GM18519 (cell line): ENCODE measurements at regions not wholly inside any gene's neighbourhood (a gene's known extent, or its start where the extent isn't known, plus 50 kb on each side); places are given as distances from the start of the nearest gene placed in this dataset.
"Not testable (repeated sequence)": the region's sequence is repeated elsewhere in the genome, so short reads cannot be mapped to it uniquely, and the experiment has no call there.

Experiments used
- ATAC-seq: cut with Tn5 transposase; IDR thresholded peaks from one replicate; pipeline ENCODE4 v1.9.1; 2021; ENCODE audit warnings: mild to moderate bottlenecking, moderate library complexity; ENCODE audit not compliant: unreplicated experiment, low FRiP score

- no peak for ATAC-seq
These were observed 1427.7 kb upstream of the C9orf72 start for GRCh38 chr9:29001006-29001405.

- no peak for ATAC-seq
These were observed 1431.7 kb upstream of the C9orf72 start for GRCh38 chr9:29004988-29005387.

GRCh38 chr9:29006628-29007027, 1433.3 kb upstream of the C9orf72 start:
- no peak for ATAC-seq

- no peak for ATAC-seq
These were observed 1439.6 kb upstream of the C9orf72 start for GRCh38 chr9:29012911-29013310.

GRCh38 chr9:29021632-29022031, 1448.4 kb upstream of the C9orf72 start:
- no peak for ATAC-seq

- ATAC-seq, result no peak
These were observed 1465.1 kb upstream of the C9orf72 start for GRCh38 chr9:29038332-29038731.

DNA sequence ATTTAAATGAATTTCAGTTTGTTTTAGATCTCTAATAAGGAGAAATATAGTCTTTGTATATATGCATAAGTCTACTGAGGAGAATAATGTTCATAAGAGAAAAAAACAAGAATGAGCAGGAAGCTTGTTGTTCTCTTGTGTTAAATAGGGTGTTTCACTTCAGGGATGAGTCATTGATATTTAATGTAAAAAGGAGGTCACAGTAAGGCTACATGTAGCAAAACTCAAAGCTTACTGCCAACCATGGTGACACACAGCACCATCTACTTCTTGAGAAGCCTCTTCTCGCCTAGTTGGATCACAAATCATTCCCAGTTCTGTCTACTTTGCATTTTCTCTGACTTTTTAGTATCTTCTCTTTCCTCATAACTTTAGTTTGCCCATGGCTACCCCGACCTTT, 1466.0 kb upstream of the C9orf72 start:
- no peak for ATAC-seq

DNA sequence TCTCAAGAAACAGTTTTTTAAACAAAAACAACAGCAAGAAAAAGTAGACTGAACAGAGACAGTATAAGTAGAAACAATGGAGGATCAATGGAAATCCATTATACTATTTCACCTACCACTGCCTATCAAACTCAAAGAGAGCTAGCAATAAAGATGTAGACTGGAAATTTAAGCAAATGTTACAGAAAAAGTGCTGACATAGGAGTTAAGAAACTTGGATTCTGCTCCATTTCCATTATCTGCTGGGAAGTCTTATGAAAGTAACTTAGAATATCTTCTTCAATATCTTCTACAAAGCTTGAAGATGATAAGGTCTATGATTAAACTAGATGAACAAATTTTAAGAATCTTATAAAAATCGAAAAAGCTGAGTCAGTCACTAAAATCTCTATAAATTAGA, 1469.8 kb upstream of the C9orf72 start:
- ATAC-seq, result no peak

- no peak for ATAC-seq
These were observed 1471.7 kb upstream of the C9orf72 start for GRCh38 chr9:29044959-29045358.

GRCh38 chr9:29060041-29060440, 1486.8 kb upstream of the C9orf72 start:
- no peak for ATAC-seq

DNA sequence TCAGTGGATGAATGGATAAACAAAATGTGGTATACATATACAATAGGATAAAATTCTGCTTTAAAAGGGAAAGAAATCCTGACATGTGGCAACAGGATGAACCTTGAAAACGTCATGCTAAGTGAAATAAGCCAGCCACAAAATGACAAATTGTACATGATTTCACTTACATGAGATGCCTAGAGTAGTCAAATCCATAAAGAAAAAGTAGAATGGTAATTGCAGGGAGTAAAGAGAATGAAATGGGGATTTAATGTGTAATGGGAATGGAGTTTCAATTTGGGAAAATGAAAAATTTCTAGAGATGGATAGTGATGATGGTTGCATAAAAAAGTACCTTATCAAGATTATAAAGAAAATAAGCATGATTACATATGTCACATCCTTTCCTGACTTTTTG, 1489.2 kb upstream of the C9orf72 start:
- ATAC-seq, result no peak

DNA sequence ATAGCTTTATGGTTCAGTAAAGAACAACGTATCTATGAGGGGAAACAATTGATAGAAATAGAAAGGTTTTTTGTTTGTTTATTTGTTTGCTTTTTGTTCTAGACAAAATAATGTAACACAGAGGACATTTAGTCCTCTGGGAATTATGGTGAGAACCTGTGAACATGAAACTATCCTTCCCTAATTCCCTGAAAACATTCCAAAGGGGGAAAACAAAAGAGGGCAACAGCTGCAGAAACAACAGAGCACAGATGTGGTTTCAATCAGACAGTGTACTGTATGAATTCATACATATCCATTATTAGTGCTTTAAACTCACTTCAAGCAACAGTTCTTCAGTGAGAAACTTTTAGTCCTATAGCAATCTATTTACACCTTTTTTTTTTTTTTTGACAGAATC, 1489.8 kb upstream of the C9orf72 start:
- no peak for ATAC-seq

- no peak for ATAC-seq
These were observed 1492.9 kb upstream of the C9orf72 start for GRCh38 chr9:29066141-29066640.

GRCh38 chr9:29068461-29068860, 1495.2 kb upstream of the C9orf72 start:
- ATAC-seq, result no peak

DNA sequence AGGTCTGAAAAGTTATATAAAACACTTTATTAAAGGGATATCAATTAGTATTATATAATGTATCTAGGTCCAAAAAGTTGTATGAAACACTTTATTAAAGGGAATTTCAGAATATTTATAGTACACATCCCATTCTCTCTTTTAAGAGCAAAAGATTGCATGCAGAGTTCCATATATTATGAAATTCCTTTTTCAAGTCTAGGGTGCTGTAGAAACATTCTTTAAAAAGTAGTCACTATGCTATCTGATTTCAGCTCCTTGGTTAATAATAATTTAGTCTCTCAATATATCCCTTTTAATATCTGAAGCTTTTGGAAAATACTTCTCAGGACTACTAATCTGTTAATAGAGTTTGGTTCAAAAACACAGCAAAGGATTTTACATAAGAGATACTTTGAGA, 1496.1 kb upstream of the C9orf72 start:
- ATAC-seq, result no peak

DNA sequence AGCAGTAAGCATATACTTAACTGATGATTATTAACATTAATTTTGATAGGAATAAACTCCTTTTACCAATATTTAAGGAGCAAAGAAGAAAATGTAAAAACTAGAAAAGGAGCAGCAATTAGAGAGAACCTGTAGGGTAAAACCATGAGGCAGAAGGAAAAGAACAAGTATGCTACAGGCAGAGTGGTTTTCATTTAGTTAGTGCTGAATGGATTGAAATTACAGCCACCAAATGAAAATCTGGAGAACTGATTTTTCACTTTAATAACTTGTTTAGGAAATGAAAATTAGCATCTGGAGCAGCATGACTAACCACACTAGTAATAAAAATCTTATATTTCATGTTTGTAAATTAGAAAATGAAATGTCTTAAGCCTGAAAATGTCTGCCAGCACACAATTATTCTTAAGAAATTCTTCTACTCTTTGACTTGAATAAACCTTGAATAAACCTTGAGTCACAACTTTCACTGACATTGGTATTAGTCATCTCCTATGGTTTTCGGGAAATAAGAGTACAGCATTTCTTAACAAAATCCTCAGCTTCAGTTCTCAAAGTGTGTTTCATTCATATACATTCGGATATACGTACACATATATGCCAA, 1504.9 kb upstream of the C9orf72 start:
- ATAC-seq, result no peak

GRCh38 chr9:29100762-29101161, 1527.5 kb upstream of the C9orf72 start:
- no peak for ATAC-seq

DNA sequence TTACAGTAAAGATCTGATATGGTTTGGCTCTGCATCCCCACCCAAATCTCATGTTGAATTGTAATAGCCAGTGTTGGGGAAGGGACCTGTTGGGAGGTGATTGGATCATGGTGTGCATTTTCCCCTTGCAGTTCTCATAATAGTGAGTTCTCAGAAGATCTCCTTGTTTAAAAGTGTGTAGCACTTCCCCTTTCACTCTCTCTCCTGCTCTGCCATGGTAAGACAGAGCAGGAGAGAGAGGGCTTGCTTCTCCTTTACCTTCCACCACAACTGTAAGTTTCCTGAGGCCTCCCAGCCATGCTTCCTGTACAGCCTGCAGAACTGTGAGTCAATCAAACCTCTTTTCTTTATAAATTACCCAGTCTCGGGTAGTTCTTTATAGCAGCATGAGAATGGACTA, 1530.9 kb upstream of the C9orf72 start:
- not testable (repeated sequence) for ATAC-seq

DNA sequence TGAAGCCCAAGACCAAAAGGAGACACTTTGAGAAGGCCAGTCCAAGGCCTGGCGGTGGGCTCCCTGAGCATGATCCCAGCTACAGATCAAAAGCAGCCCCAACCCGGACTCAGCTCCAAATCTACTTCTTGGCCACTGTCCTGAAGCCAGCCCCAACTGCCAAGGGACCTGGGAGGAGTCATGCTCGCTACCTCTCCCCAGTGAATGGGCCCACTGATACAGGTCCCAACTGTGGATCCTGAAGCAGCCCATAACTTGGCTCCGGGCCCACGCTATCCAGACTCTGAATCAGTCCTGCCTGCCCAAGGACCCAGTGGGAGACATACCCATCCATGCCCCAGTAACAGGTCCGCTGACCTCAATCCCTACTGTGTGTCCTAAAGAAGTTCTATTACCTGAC, 1545.3 kb upstream of the C9orf72 start:
- ATAC-seq, result no peak

DNA sequence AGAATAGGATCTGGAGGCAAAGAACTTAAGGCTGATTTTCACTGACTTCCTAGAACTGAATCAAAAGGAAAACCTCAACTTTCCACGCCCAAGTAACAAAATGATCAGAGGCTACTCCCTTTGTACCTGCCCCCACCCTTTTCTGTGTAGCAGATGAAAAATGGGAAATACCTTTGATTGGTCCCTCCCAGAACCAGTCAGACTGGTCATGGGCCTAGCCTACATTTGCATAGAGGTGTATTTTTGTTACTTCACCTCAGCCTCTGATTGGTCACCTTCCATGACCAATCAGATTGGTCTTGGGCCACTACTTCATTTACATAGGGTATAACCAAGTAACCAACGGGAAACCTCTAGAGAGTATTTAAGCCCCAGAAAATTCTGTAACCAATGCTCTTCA, 1553.5 kb upstream of the C9orf72 start:
- ATAC-seq, result no peak

DNA sequence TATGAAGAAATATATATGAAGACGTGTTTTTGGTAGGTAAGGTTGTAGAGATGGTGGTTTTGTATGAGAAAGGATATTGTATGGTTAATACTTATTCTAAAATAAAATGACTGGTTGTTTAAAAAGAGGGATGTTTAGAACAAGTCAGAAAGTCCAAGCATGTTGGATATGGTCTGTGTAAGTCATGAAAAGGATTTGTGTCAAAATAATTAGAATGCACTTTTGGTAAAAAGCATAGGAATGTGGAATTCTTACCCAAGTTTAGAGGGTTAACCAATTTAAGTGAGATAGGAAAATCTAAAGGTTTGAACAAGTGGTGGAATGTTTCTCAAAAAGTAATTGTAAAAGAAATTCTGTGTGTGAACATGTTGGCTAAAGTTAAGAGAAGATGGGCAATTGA, 1556.5 kb upstream of the C9orf72 start:
- ATAC-seq, result no peak

DNA sequence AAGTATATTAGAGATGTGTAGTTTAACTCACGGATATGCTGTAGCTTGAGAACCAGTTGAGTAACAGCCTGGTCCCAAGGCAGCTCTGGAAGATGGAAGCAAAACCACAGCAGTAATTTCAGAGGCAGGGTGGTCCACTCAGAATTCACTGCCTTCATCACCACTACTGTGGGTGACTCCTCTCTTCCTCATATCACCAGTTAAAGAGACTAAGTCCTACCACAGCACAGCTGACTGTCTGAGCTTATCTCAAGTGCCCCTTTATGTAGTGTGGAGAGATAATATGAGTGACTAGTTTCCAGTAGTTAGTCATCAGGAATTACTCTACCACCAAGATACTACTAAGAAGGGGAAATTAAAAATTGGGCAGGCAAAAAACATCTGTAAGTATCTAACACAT, 1571.2 kb upstream of the C9orf72 start:
- no peak for ATAC-seq

- no peak for ATAC-seq
These were observed 1577.3 kb upstream of the C9orf72 start for GRCh38 chr9:29150606-29151005.
